Thyroid gland (tissue), 4 donors: ENCODE measurements at regions not wholly inside any gene's neighbourhood (a gene's known extent, or its start where the extent isn't known, plus 50 kb on each side); places are given as distances from the start of the nearest gene placed in this dataset.

Experiments
- POLR2A ChIP-seq, 2 donors: fragments of 450-650 bp; IDR thresholded peaks; one replicate each; pipeline ENCODE4 v1.6.1; 2017; ENCODE audit warnings: antibody characterized with exemption in 2 of 2, mild to moderate bottlenecking in 2 of 2, moderate library complexity in 1 of 2
- TF ChIP-seq, protein P1 (sequence below), 6 experiments: fragments of 200-600 bp in 3 of 6; fragments of 450-650 bp in 3 of 6; sonication (generic) in 3 of 6; IDR thresholded peaks; one replicate each; pipeline ENCODE4 v1.5.1; 2016 to 2019; ENCODE audit warnings: antibody characterized with exemption in 6 of 6, mild to moderate bottlenecking in 2 of 6, inconsistent platforms in 1 of 6, moderate library complexity in 1 of 6

- TF ChIP-seq, protein P1, sequence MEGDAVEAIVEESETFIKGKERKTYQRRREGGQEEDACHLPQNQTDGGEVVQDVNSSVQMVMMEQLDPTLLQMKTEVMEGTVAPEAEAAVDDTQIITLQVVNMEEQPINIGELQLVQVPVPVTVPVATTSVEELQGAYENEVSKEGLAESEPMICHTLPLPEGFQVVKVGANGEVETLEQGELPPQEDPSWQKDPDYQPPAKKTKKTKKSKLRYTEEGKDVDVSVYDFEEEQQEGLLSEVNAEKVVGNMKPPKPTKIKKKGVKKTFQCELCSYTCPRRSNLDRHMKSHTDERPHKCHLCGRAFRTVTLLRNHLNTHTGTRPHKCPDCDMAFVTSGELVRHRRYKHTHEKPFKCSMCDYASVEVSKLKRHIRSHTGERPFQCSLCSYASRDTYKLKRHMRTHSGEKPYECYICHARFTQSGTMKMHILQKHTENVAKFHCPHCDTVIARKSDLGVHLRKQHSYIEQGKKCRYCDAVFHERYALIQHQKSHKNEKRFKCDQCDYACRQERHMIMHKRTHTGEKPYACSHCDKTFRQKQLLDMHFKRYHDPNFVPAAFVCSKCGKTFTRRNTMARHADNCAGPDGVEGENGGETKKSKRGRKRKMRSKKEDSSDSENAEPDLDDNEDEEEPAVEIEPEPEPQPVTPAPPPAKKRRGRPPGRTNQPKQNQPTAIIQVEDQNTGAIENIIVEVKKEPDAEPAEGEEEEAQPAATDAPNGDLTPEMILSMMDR (IDR thresholded peaks at IDR 0.05): no peak
- TF ChIP-seq POLR2A (IDR thresholded peaks at IDR 0.05): no peak
These were observed 424.2 kb upstream of the DCN start for GRCh38 chr12:91606662-91607377.
